IMR-90 (cell line): ENCODE measurements at regions not wholly inside any gene's neighbourhood (a gene's known extent, or its start where the extent isn't known, plus 50 kb on each side); places are given as distances from the start of the nearest gene placed in this dataset.

ENCODE experiments used
- ATAC-seq: fragments of 200-7000 bp; cut with Tn5 transposase; 2 replicates; pipeline ENCODE4 v1.9.1; 2020; ENCODE audit warnings: low read depth, mild to moderate bottlenecking, moderate library complexity
- BruUV-seq: library from RNA; stranded (reverse); fragments of 400-500 nt; replicated peaks from 2 replicates; lab custom pipeline; 2021; lab: Mats Ljungman, UMichigan
- CTCF ChIA-PET: fragments of 300-600 bp; formaldehyde crosslinking; extraction: SDS; loops from one replicate; lab custom pipeline; 2021; ENCODE audit warnings: antibody characterized with exemption; lab: Yijun Ruan, JAX
- POLR2A ChIA-PET: fragments of 300-600 bp; sonication (Branson Sonifier 250); formaldehyde crosslinking; loops from one replicate; lab custom pipeline; 2022; ENCODE audit warnings: antibody characterized with exemption; ENCODE audit not compliant: unreplicated experiment; lab: Charles Lee
- DNase-seq: peaks from one replicate; pipeline ENCODE4 v3.0.0; 2013
- H2AFZ ChIP-seq: replicated peaks from 2 replicates; pipeline ENCODE3; 2013; ENCODE audit warnings: low read length, mild to moderate bottlenecking; ENCODE audit not compliant: poor library complexity
- H2AK5ac ChIP-seq: 2 replicates; pipeline ENCODE4 v1.6.1; 2013; ENCODE audit warnings: low read depth, low read length, inconsistent platforms
- H2AK9ac ChIP-seq: replicated peaks from 2 replicates; pipeline ENCODE3; 2013; ENCODE audit warnings: mild to moderate bottlenecking, low read depth, low read length, moderate library complexity; ENCODE audit not compliant: poor library complexity
- H2BK120ac ChIP-seq: 2 replicates; pipeline ENCODE4 v1.6.1; 2013; ENCODE audit warnings: low read depth, low read length, inconsistent platforms
- H2BK15ac ChIP-seq: 3 replicates; pipeline ENCODE4 v1.6.1; 2013; ENCODE audit warnings: low read depth, low read length, inconsistent platforms
- H2BK20ac ChIP-seq: 2 replicates; pipeline ENCODE4 v1.6.1; 2013; ENCODE audit warnings: low read depth, mild to moderate bottlenecking, inconsistent platforms, low read length, moderate library complexity
- H2BK5ac ChIP-seq: 2 replicates; pipeline ENCODE4 v1.6.1; 2013; ENCODE audit warnings: mild to moderate bottlenecking, low read depth, low read length, inconsistent platforms; ENCODE audit not compliant: poor library complexity, severe bottlenecking
- H3K14ac ChIP-seq: replicated peaks from 2 replicates; pipeline ENCODE4 v1.6.1; 2013; ENCODE audit warnings: low read depth, low read length, inconsistent platforms
- H3K18ac ChIP-seq: 2 replicates; pipeline ENCODE4 v1.6.1; 2013; ENCODE audit warnings: low read depth, low read length, control low read depth
- H3K23ac ChIP-seq: 2 replicates; pipeline ENCODE4 v1.6.1; 2013; ENCODE audit warnings: low read depth, low read length, inconsistent platforms
- H3K27ac ChIP-seq: 2 replicates; pipeline ENCODE4 v1.5.1; 2013; ENCODE audit warnings: mild to moderate bottlenecking, control low read depth, low read length; ENCODE audit not compliant: insufficient read depth
- H3K27me3 ChIP-seq: 2 replicates; pipeline ENCODE4 v1.6.1; 2013; ENCODE audit warnings: low read length; ENCODE audit not compliant: control insufficient read depth, insufficient read depth
- H3K36me3 ChIP-seq: 2 replicates; pipeline ENCODE4 v1.6.1; 2013; ENCODE audit warnings: low read length, mixed read lengths; ENCODE audit not compliant: control insufficient read depth, insufficient read depth
- H3K4ac ChIP-seq: 2 replicates; pipeline ENCODE4 v1.6.1; 2013; ENCODE audit warnings: low read depth, low read length, inconsistent platforms
- H3K4me1 ChIP-seq: 2 replicates; pipeline ENCODE4 v1.6.1; 2013; ENCODE audit warnings: low read length, mixed read lengths; ENCODE audit not compliant: control insufficient read depth, insufficient read depth
- H3K4me2 ChIP-seq: 2 replicates; pipeline ENCODE4 v1.6.1; 2013; ENCODE audit warnings: low read depth, mild to moderate bottlenecking, control low read depth, low read length, moderate library complexity
- H3K4me3 ChIP-seq: 2 replicates; pipeline ENCODE4 v1.5.1; 2013; ENCODE audit warnings: low read depth, mild to moderate bottlenecking, control low read depth, low read length, moderate library complexity; ENCODE audit not compliant: insufficient read depth
- H3K56ac ChIP-seq: 2 replicates; pipeline ENCODE4 v1.6.1; 2013; ENCODE audit warnings: low read length, inconsistent platforms; ENCODE audit not compliant: insufficient read depth; ENCODE audit errors: extremely low read depth
- H3K79me1 ChIP-seq, 2 experiments: 2 replicates each; pipeline ENCODE4 v1.6.1; 2013; ENCODE audit warnings: low read length in 2 of 2, inconsistent platforms in 1 of 2, low read depth in 1 of 2
- H3K9ac ChIP-seq: 2 replicates; pipeline ENCODE4 v1.6.1; 2013; ENCODE audit warnings: low read depth, low read length, control low read depth
- H3K9me1 ChIP-seq: 2 replicates; pipeline ENCODE4 v1.6.1; 2013; ENCODE audit warnings: low read length, inconsistent platforms; ENCODE audit not compliant: insufficient read depth
- H3K9me3 ChIP-seq: 2 replicates; pipeline ENCODE4 v1.6.1; 2013; ENCODE audit warnings: low read length; ENCODE audit not compliant: control insufficient read depth, insufficient read depth
- H4K20me1 ChIP-seq: 2 replicates; pipeline ENCODE4 v1.6.1; 2013; ENCODE audit warnings: low read length, inconsistent platforms; ENCODE audit not compliant: insufficient read depth
- H4K5ac ChIP-seq: 2 replicates; pipeline ENCODE4 v1.6.1; 2013; ENCODE audit warnings: mild to moderate bottlenecking, low read depth, low read length, control low read depth
- H4K8ac ChIP-seq, 2 experiments: 2 replicates each; pipeline ENCODE4 v1.6.1; 2013; ENCODE audit warnings: low read depth in 2 of 2, low read length in 2 of 2, control low read depth in 1 of 2, inconsistent platforms in 1 of 2
- H4K91ac ChIP-seq: 2 replicates; pipeline ENCODE4 v1.6.1; 2013; ENCODE audit warnings: low read depth, low read length, inconsistent platforms; ENCODE audit not compliant: insufficient read depth
- BHLHE40 ChIP-seq: fragments of 150-350 bp; IDR thresholded peaks from 2 replicates; pipeline ENCODE4 v1.6.1; 2016; ENCODE audit warnings: mild to moderate bottlenecking, low read depth, low read length
- CEBPB ChIP-seq: IDR thresholded peaks from 2 replicates; pipeline ENCODE4 v1.6.1; 2012; ENCODE audit warnings: low read depth, low read length, improper control_type of control experiment
- CHD1 ChIP-seq: IDR thresholded peaks from 2 replicates; pipeline ENCODE4 v1.6.1; 2012; ENCODE audit warnings: low read depth, low read length, improper control_type of control experiment
- FOS ChIP-seq: fragments of 150-350 bp; IDR thresholded peaks from 2 replicates; pipeline ENCODE4 v1.6.1; 2016; ENCODE audit warnings: low read depth, low read length
- MAFK ChIP-seq: IDR thresholded peaks from 2 replicates; pipeline ENCODE4 v1.6.1; 2012; ENCODE audit warnings: low read depth, low read length, improper control_type of control experiment
- MAZ ChIP-seq: IDR thresholded peaks from 2 replicates; pipeline ENCODE4 v1.6.1; 2012; ENCODE audit warnings: low read depth, mild to moderate bottlenecking, low read length, improper control_type of control experiment, moderate library complexity, borderline replicate concordance
- MXI1 ChIP-seq: IDR thresholded peaks from 2 replicates; pipeline ENCODE4 v1.6.1; 2012; ENCODE audit warnings: low read depth, mild to moderate bottlenecking, low read length, moderate library complexity, borderline replicate concordance
- NFE2L2 ChIP-seq: fragments of 150-350 bp; IDR thresholded peaks from 2 replicates; pipeline ENCODE4 v1.6.1; 2016; ENCODE audit warnings: low read depth, mild to moderate bottlenecking, low read length
- POLR2A ChIP-seq: IDR thresholded peaks from 2 replicates; pipeline ENCODE4 v1.6.1; 2012; ENCODE audit warnings: mild to moderate bottlenecking, low read depth, low read length
- RAD21 ChIP-seq: IDR thresholded peaks from 2 replicates; pipeline ENCODE4 v1.6.1; 2012; ENCODE audit warnings: low read length, improper control_type of control experiment
- RCOR1 ChIP-seq: IDR thresholded peaks from 2 replicates; pipeline ENCODE4 v1.6.1; 2012; ENCODE audit warnings: mild to moderate bottlenecking, low read length, improper control_type of control experiment; ENCODE audit not compliant: insufficient replicate concordance
- RFX5 ChIP-seq: IDR thresholded peaks from 2 replicates; pipeline ENCODE4 v1.8.0; 2012; ENCODE audit warnings: low read depth, mild to moderate bottlenecking, low read length, moderate library complexity
- SMC3 ChIP-seq: fragments of 150-350 bp; IDR thresholded peaks from 2 replicates; pipeline ENCODE4 v1.6.1; 2016; ENCODE audit warnings: low read depth, mild to moderate bottlenecking, antibody characterized with exemption, low read length, moderate library complexity
- WGBS, 2 experiments: methylation state at CpG; one replicate each; pipeline versions ENCODE4 v1.1.5 to v1.1.7; 2013; ENCODE audit warnings: missing lambda C conversion rate in 2 of 2; ENCODE audit not compliant: insufficient read length in 1 of 2; ENCODE audit errors: extremely low coverage in 2 of 2; 5-methylcytosine and 5-hydroxymethylcytosine counted together
- dilution Hi-C: fragments of 300-500 bp; cut with HindIII; formaldehyde crosslinking; loops from one replicate; pipeline ENCODE4 v1.14.3; 2018; ENCODE audit warnings: low sequenced_read_pairs; ENCODE audit not compliant: unreplicated experiment
- in situ Hi-C: fragments of 300-500 bp; cut with MboI; formaldehyde crosslinking; loops from 3 replicates; pipeline ENCODE4 v1.14.3; 2019; ENCODE audit warnings: low sequenced_read_pairs, inconsistent platforms, mixed read lengths
- intact Hi-C: fragments of 100-400 bp; cut with micrococcal nuclease; formaldehyde crosslinking; loops from 2 replicates; pipeline ENCODE4 v1.10.0; 2022
- TF ChIP-seq, protein P1 (sequence below): conservative IDR thresholded peaks from 2 replicates; pipeline ENCODE4 v1.5.1; 2012; ENCODE audit warnings: mild to moderate bottlenecking, low read depth, low read length, improper control_type of control experiment
- TF ChIP-seq, protein P2 (sequence below): fragments of 150-350 bp; IDR thresholded peaks from 2 replicates; pipeline ENCODE4 v1.6.1; 2017; ENCODE audit warnings: mild to moderate bottlenecking, antibody characterized with exemption, low read length, low read depth
- TF ChIP-seq, protein P3 (sequence below): fragments of 150-350 bp; IDR thresholded peaks from 2 replicates; pipeline ENCODE4 v1.6.1; 2016; ENCODE audit warnings: low read depth, mild to moderate bottlenecking, low read length, moderate library complexity, borderline replicate concordance

DNA sequence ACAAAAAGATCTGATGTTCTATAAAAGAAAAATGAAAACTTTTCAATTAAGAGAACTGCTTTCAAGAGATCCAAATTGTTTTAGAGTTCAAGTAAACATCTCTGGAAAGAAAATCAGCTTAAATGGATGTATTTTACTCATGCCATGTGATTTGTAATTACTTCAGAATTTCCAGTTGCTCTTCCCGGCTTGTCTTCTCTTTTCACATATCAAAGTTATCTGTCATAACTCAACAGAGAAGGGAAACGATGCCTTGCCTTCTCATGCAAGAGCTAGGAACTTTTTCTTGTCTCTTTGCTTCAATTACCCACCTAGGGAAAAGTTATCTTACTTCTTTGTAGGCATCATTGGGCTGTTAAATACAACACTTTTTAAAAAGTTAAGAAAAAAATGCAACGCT, 255.2 kb upstream of the POU2AF2 start:
- Histone ChIP-seq H2BK5ac (peak overlapping the region; percentile 7), H3K56ac (no peak overlapping the region), H4K91ac (no peak overlapping the region), H3K36me3 (no peaks in the 10 kb centered on the region), H3K4ac (peak overlapping the region; percentile 24; the same call in 1 of the 2 replicates), H2AK9ac (no peak overlapping the region), H3K4me2 (peak overlapping the region; percentile 36; the same call in 1 of the 2 replicates), H3K9me1 (no peaks in the 10 kb centered on the region), H3K4me1 (peaks cover 9% of the 10 kb centered on the region), H3K27ac (no peak overlapping the region), H3K79me1 (no peaks in the 10 kb centered on the region), H2AFZ (no peak overlapping the region), H3K9me3 (no peaks in the 10 kb centered on the region), H2BK15ac (no peak overlapping the region), H4K8ac (no peak overlapping the region), H4K20me1 (no peaks in the 10 kb centered on the region), H2AK5ac (no peak overlapping the region), H3K18ac (peak overlapping the region; percentile 66; the same call in 1 of the 2 replicates), H3K4me3 (no peak overlapping the region), H3K23ac (peak overlapping the region; percentile 8; the same call in 1 of the 2 replicates), H3K27me3 (no peaks in the 10 kb centered on the region), H2BK120ac (no peak overlapping the region), H3K14ac (no peak overlapping the region), H2BK20ac (no peak overlapping the region), H4K5ac (no peak overlapping the region), H3K9ac (no peak overlapping the region)
- in situ Hi-C loops, result no loop called here
- ChIA-PET POLR2A (no interaction called here), CTCF (interaction anchor here (0.7 to 1.0 kb wide), 2 partner anchors 18 to 145 kb away, joined by 3 read pairs; no protein-coding TSS in a partner anchor)
- dilution Hi-C loops, result no loop called here
- no CpG with 5 or more reads among the region's 3 CpGs for WGBS, 2 experiments
- intact Hi-C loops, result no loop called here
- DNase-seq (peak; percentile 38), ATAC-seq (no peak)
- no TSS peak for BruUV-seq
- no peak for TF ChIP-seq MAZ
- TF ChIP-seq FOS, result no peak
- no peak for TF ChIP-seq POLR2A
- no peak for TF ChIP-seq CHD1
- no peak for TF ChIP-seq MXI1
- no peak for TF ChIP-seq RCOR1
- no peak for TF ChIP-seq MAFK
- TF ChIP-seq, protein P1, sequence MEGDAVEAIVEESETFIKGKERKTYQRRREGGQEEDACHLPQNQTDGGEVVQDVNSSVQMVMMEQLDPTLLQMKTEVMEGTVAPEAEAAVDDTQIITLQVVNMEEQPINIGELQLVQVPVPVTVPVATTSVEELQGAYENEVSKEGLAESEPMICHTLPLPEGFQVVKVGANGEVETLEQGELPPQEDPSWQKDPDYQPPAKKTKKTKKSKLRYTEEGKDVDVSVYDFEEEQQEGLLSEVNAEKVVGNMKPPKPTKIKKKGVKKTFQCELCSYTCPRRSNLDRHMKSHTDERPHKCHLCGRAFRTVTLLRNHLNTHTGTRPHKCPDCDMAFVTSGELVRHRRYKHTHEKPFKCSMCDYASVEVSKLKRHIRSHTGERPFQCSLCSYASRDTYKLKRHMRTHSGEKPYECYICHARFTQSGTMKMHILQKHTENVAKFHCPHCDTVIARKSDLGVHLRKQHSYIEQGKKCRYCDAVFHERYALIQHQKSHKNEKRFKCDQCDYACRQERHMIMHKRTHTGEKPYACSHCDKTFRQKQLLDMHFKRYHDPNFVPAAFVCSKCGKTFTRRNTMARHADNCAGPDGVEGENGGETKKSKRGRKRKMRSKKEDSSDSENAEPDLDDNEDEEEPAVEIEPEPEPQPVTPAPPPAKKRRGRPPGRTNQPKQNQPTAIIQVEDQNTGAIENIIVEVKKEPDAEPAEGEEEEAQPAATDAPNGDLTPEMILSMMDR, result no peak
- no peak for TF ChIP-seq NFE2L2
- TF ChIP-seq, protein P2, sequence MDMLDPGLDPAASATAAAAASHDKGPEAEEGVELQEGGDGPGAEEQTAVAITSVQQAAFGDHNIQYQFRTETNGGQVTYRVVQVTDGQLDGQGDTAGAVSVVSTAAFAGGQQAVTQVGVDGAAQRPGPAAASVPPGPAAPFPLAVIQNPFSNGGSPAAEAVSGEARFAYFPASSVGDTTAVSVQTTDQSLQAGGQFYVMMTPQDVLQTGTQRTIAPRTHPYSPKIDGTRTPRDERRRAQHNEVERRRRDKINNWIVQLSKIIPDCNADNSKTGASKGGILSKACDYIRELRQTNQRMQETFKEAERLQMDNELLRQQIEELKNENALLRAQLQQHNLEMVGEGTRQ, result no peak
- TF ChIP-seq BHLHE40, result no peak
- TF ChIP-seq, protein P3, sequence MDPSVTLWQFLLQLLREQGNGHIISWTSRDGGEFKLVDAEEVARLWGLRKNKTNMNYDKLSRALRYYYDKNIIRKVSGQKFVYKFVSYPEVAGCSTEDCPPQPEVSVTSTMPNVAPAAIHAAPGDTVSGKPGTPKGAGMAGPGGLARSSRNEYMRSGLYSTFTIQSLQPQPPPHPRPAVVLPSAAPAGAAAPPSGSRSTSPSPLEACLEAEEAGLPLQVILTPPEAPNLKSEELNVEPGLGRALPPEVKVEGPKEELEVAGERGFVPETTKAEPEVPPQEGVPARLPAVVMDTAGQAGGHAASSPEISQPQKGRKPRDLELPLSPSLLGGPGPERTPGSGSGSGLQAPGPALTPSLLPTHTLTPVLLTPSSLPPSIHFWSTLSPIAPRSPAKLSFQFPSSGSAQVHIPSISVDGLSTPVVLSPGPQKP, result no peak
- TF ChIP-seq RAD21, result no peak
- TF ChIP-seq RFX5, result no peak
- TF ChIP-seq CEBPB, result no peak
- TF ChIP-seq SMC3, result no peak
